OCI-LY7 (cell line): ENCODE measurements at regions not wholly inside any gene's neighbourhood (a gene's known extent, or its start where the extent isn't known, plus 50 kb on each side); places are given as distances from the start of the nearest gene placed in this dataset.

Experiments
- BruUV-seq: library from RNA; stranded (reverse); fragments of 400-500 nt; replicated peaks from 2 replicates; lab custom pipeline; 2021; lab: Mats Ljungman, UMichigan
- CTCF ChIA-PET: fragments of 300-600 bp; sonication (Branson Sonifier 250); formaldehyde crosslinking; loops from one replicate; lab custom pipeline; 2022; ENCODE audit warnings: antibody characterized with exemption; ENCODE audit not compliant: unreplicated experiment; lab: Charles Lee
- POLR2A ChIA-PET: fragments of 300-600 bp; sonication (Branson Sonifier 250); formaldehyde crosslinking; loops from one replicate; lab custom pipeline; 2022; ENCODE audit warnings: antibody characterized with exemption; lab: Charles Lee
- DNase-seq: peaks from one replicate; pipeline ENCODE4 v3.0.0-alpha.2; 2015; ENCODE audit warnings: low spot score
- H2AFZ ChIP-seq: fragments of 200-600 bp; sonication (generic), shearing (Covaris generic); 2 replicates; pipeline ENCODE4 v1.6.1; 2014; ENCODE audit warnings: mild to moderate bottlenecking, antibody characterized with exemption, low read length, moderate library complexity
- H3K27ac ChIP-seq: fragments of 200-600 bp; sonication (generic); 2 replicates; pipeline ENCODE4 v1.5.1; 2014; ENCODE audit warnings: mixed run types, low read depth, mild to moderate bottlenecking, moderate library complexity, low read length, inconsistent platforms; ENCODE audit not compliant: poor library complexity, severe bottlenecking
- H3K36me3 ChIP-seq: fragments of 200-600 bp; sonication (generic); 2 replicates; pipeline ENCODE4 v1.6.1; 2014; ENCODE audit warnings: mild to moderate bottlenecking, antibody characterized with exemption, low read length, moderate library complexity, mixed read lengths; ENCODE audit not compliant: insufficient read depth
- H3K4me1 ChIP-seq: fragments of 200-600 bp; sonication (generic); 2 replicates; pipeline ENCODE4 v1.5.1; 2014; ENCODE audit warnings: mild to moderate bottlenecking, low read length; ENCODE audit not compliant: insufficient read depth, poor library complexity, severe bottlenecking
- H3K4me2 ChIP-seq: fragments of 200-600 bp; sonication (generic); 2 replicates; pipeline ENCODE4 v1.6.1; 2014; ENCODE audit warnings: mild to moderate bottlenecking, low read length
- H3K4me3 ChIP-seq: fragments of 200-600 bp; sonication (generic); 2 replicates; pipeline ENCODE4 v1.5.1; 2014; ENCODE audit warnings: mild to moderate bottlenecking, low read depth, low read length; ENCODE audit not compliant: poor library complexity, severe bottlenecking
- H3K79me2 ChIP-seq: fragments of 200-600 bp; sonication (generic); 2 replicates; pipeline ENCODE4 v1.6.1; 2016; ENCODE audit warnings: low read depth, mild to moderate bottlenecking, low read length, moderate library complexity, mixed read lengths; ENCODE audit not compliant: insufficient read depth
- H3K9me2 ChIP-seq: fragments of 200-600 bp; sonication (generic); 2 replicates; pipeline ENCODE4 v1.6.1; 2016; ENCODE audit warnings: mild to moderate bottlenecking, low read length, mixed read lengths; ENCODE audit not compliant: insufficient read depth
- H3K9me3 ChIP-seq: fragments of 200-600 bp; sonication (generic); 2 replicates; pipeline ENCODE4 v1.6.1; 2014; ENCODE audit warnings: mild to moderate bottlenecking, mixed run types, low read length, mixed read lengths
- H4K20me1 ChIP-seq: fragments of 200-600 bp; sonication (generic); 2 replicates; pipeline ENCODE4 v1.6.1; 2014; ENCODE audit warnings: mild to moderate bottlenecking, antibody characterized with exemption, low read length, moderate library complexity, mixed read lengths; ENCODE audit not compliant: insufficient read depth
- EZH2phosphoT487 ChIP-seq: fragments of 200-600 bp; sonication (generic); IDR thresholded peaks from 2 replicates; pipeline ENCODE4 v1.6.1; 2018; ENCODE audit warnings: low read depth, borderline replicate concordance, mild to moderate bottlenecking, mixed run types, antibody characterized with exemption, low read length, moderate library complexity, mixed read lengths
- intact Hi-C: fragments of 100-400 bp; cut with micrococcal nuclease; formaldehyde crosslinking; loops from one replicate; pipeline ENCODE4 v1.10.0; 2022; ENCODE audit not compliant: unreplicated experiment
- TF ChIP-seq, protein P1 (sequence below): fragments of 200-600 bp; sonication (generic); conservative IDR thresholded peaks from 2 replicates; pipeline ENCODE4 v1.5.1; 2014; ENCODE audit warnings: mild to moderate bottlenecking, antibody characterized with exemption, low read length, moderate library complexity, mixed read lengths

DNA sequence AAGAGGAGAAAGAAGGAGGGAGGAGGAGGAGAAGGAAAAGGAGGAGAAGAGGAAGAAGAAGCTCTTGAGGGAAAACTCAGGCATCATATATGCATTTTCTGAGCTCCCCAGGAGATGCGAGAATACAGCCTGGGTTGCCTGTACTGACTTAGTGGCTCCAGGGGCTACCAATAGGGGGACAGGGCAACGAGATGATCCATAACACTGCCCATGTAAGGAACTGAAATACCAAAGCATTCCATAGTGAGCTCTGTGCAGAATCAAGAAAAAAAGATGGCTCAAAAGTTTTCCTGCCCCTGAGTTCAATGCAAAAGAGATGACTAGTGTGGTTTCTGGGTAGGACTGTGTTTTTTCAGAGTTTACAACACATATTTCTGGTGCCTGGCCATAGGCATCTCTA lies 258.7 kb downstream of the ALDH8A1 start:
- no TSS peak for BruUV-seq
- Histone ChIP-seq H3K4me2 (no peak overlapping the region), H3K4me3 (no peak overlapping the region), H3K27ac (no peak overlapping the region), H3K9me2 (no peaks in the 10 kb centered on the region), H4K20me1 (no peaks in the 10 kb centered on the region), H3K9me3 (no peaks in the 10 kb centered on the region), H3K4me1 (no peaks in the 10 kb centered on the region), H3K36me3 (no peaks in the 10 kb centered on the region), H3K79me2 (no peaks in the 10 kb centered on the region), H2AFZ (no peak overlapping the region)
- ChIA-PET POLR2A (interaction anchor here (0.7 kb wide), 2 partner anchors 166 to 769 kb away, joined by 3 read pairs; no protein-coding TSS in a partner anchor), CTCF (no interaction called here)
- TF ChIP-seq EZH2phosphoT487, result no peak
- TF ChIP-seq, protein P1, sequence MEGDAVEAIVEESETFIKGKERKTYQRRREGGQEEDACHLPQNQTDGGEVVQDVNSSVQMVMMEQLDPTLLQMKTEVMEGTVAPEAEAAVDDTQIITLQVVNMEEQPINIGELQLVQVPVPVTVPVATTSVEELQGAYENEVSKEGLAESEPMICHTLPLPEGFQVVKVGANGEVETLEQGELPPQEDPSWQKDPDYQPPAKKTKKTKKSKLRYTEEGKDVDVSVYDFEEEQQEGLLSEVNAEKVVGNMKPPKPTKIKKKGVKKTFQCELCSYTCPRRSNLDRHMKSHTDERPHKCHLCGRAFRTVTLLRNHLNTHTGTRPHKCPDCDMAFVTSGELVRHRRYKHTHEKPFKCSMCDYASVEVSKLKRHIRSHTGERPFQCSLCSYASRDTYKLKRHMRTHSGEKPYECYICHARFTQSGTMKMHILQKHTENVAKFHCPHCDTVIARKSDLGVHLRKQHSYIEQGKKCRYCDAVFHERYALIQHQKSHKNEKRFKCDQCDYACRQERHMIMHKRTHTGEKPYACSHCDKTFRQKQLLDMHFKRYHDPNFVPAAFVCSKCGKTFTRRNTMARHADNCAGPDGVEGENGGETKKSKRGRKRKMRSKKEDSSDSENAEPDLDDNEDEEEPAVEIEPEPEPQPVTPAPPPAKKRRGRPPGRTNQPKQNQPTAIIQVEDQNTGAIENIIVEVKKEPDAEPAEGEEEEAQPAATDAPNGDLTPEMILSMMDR, result no peak
- no peak for DNase-seq
- intact Hi-C loops, result no loop called here

DNA sequence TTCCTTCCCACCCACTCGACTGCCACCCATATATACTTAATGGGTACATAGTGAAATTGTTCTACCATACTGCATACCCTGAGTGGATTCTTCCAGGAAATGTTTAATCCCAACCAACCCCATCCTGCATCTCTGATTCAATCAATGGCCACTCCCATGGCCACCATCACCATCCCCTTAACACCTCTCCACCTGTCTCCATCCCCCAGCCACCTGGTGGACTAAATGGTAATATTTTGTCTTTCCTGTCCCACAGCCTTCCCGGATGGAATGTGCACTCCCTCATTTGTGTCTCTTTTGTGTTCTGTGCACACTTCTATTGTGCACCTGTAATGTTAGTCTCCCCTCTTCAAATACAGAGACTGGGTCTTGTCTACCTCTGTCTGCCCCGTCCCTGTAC lies 259.9 kb downstream of the ALDH8A1 start:
- POLR2A ChIA-PET, result no interaction called here
- CTCF ChIA-PET, result no interaction called here
- no peaks in the 10 kb centered on the region for H3K9me3 ChIP-seq
- TF ChIP-seq, protein P1, result no peak
- no peak for TF ChIP-seq EZH2phosphoT487
- no peak overlapping the region for H3K4me2 ChIP-seq
- intact Hi-C loops, result no loop called here
- H3K4me3 ChIP-seq, result no peak overlapping the region
- DNase-seq, result no peak
- H3K36me3 ChIP-seq, result no peaks in the 10 kb centered on the region
- no peaks in the 10 kb centered on the region for H3K4me1 ChIP-seq
- no TSS peak for BruUV-seq
- no peak overlapping the region for H3K27ac ChIP-seq
- H2AFZ ChIP-seq, result no peak overlapping the region
- H3K9me2 ChIP-seq, result no peaks in the 10 kb centered on the region
- no peaks in the 10 kb centered on the region for H3K79me2 ChIP-seq
- H4K20me1 ChIP-seq, result no peaks in the 10 kb centered on the region

DNA sequence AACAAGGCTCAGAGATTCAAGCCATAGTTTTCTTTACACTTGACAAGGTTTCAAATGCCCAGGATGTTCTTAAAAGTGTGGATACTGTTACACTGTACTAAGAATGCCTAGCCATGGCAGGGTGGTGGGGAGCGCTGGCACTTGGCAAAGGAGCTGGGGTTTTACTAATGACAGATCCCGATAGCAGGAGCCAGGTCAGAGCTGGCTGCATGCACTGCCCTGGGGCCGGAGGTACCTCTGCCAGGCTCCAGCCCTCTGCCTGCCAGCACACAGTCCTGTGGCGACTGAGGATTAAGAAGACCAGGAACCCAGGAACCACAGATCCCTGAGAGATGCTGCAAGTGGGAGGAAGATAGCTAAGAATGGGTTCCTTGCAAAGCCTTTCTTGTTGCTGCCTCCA lies 260.3 kb downstream of the ALDH8A1 start:
- BruUV-seq, result no TSS peak
- DNase-seq, result no peak
- Histone ChIP-seq H3K4me2 (no peak overlapping the region), H3K79me2 (no peaks in the 10 kb centered on the region), H3K9me3 (no peaks in the 10 kb centered on the region), H3K27ac (no peak overlapping the region), H3K9me2 (no peaks in the 10 kb centered on the region), H3K4me1 (no peaks in the 10 kb centered on the region), H3K4me3 (no peak overlapping the region), H2AFZ (no peak overlapping the region), H3K36me3 (no peaks in the 10 kb centered on the region), H4K20me1 (no peaks in the 10 kb centered on the region)
- ChIA-PET CTCF (no interaction called here), POLR2A (no interaction called here)
- TF ChIP-seq, protein P1, result no peak
- no peak for TF ChIP-seq EZH2phosphoT487
- intact Hi-C loops, result no loop called here
